ENCODE measurements at regions not wholly inside any gene's neighbourhood (a gene's known extent, or its start where the extent isn't known, plus 50 kb on each side); places are given as distances from the start of the nearest gene placed in this dataset.

DNA sequence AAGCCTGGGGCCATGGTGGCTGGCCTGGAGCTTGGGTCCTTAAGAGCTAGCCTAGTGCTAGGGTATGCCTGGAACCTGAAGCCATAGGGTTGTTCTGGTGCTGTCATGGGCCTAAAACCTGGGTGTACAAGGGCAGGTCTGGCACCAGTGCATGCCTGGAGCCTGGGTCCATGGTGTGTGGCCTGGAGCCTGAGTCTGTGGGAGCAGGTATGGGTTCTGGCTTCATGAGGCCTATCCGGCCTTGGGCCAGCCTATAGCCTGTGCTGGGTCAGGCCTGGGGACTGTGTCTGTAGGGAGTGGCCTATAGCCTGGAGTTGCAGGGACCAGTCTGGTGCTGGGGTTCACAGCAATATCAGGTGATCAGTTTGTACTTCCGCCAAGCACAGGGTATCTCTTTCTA is 347.2 kb upstream of the MEF2C start:
- TF ChIP-seq ZFX (IDR thresholded peaks at IDR 0.05; ENCODE audit: borderline replicate concordance): no peak
- TF ChIP-seq, protein P1, sequence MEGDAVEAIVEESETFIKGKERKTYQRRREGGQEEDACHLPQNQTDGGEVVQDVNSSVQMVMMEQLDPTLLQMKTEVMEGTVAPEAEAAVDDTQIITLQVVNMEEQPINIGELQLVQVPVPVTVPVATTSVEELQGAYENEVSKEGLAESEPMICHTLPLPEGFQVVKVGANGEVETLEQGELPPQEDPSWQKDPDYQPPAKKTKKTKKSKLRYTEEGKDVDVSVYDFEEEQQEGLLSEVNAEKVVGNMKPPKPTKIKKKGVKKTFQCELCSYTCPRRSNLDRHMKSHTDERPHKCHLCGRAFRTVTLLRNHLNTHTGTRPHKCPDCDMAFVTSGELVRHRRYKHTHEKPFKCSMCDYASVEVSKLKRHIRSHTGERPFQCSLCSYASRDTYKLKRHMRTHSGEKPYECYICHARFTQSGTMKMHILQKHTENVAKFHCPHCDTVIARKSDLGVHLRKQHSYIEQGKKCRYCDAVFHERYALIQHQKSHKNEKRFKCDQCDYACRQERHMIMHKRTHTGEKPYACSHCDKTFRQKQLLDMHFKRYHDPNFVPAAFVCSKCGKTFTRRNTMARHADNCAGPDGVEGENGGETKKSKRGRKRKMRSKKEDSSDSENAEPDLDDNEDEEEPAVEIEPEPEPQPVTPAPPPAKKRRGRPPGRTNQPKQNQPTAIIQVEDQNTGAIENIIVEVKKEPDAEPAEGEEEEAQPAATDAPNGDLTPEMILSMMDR (IDR thresholded peaks at IDR 0.05): no peak
